ENCODE measurements at regions not wholly inside any gene's neighbourhood (a gene's known extent, or its start where the extent isn't known, plus 50 kb on each side); places are given as distances from the start of the nearest gene placed in this dataset.

DNA sequence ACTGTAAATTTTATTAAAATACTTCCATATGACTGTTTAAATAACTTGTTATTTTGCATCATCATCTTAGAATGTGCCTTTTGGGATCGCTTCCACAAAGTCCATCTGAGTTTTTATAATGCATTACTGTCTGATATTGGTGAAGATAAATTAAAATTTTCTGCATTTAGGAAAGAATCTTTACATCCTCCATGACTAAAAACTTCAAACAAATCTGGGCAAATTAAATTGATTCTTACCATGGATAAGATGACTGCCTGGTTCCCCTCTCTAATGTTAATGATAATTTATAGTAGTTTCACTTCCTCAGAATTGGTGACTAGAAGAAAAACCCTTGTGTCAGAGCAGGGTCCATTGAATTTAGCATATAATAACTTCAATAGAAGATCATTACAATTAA, 94.7 kb upstream of the SLC38A4 start:
- Histone ChIP-seq H3K4ac (ENCODE audit: low read depth, low read length) (no peak overlapping the region), H3K4me1 (ENCODE audit: control insufficient read depth, low read depth, low read length) (no peaks in the 10 kb centered on the region), H3K79me1 (ENCODE audit: low read length) (no peaks in the 10 kb centered on the region), H4K5ac (ENCODE audit: low read length) (no peak overlapping the region), H3K9ac (ENCODE audit: low read length) (no peak overlapping the region), H3K79me2 (ENCODE audit: control insufficient read depth, insufficient read depth, low read length) (no peaks in the 10 kb centered on the region), H3K27ac (ENCODE audit: low read depth, low read length) (no peak overlapping the region), H2BK120ac (ENCODE audit: low read depth, low read length) (no peak overlapping the region), H3K56ac (ENCODE audit: low read length) (no peak overlapping the region), H3K18ac (ENCODE audit: low read length) (no peak overlapping the region), H3K4me3 (ENCODE audit: low read length) (no peak overlapping the region), H2BK5ac (ENCODE audit: low read length) (no peak overlapping the region), H2BK15ac (replicated peaks; ENCODE audit: low read depth) (no peak overlapping the region), H2AK5ac (ENCODE audit: low read length) (no peak overlapping the region), H3K4me2 (ENCODE audit: low read length) (no peak overlapping the region), H3K27me3 (ENCODE audit: insufficient read depth, low read length, poor library complexity) (no peaks in the 10 kb centered on the region), H4K8ac (ENCODE audit: low read depth, low read length) (no peak overlapping the region), H3K36me3 (ENCODE audit: control insufficient read depth, insufficient read depth, low read length) (no peaks in the 10 kb centered on the region), H3K23ac (ENCODE audit: low read length) (no peak overlapping the region)
- DNase-seq = no peak
- WGBS (ENCODE audit: extremely low coverage, insufficient coverage, low lambda C conversion rate) = no CpG with 5 or more reads among the region's 1 CpG

DNA sequence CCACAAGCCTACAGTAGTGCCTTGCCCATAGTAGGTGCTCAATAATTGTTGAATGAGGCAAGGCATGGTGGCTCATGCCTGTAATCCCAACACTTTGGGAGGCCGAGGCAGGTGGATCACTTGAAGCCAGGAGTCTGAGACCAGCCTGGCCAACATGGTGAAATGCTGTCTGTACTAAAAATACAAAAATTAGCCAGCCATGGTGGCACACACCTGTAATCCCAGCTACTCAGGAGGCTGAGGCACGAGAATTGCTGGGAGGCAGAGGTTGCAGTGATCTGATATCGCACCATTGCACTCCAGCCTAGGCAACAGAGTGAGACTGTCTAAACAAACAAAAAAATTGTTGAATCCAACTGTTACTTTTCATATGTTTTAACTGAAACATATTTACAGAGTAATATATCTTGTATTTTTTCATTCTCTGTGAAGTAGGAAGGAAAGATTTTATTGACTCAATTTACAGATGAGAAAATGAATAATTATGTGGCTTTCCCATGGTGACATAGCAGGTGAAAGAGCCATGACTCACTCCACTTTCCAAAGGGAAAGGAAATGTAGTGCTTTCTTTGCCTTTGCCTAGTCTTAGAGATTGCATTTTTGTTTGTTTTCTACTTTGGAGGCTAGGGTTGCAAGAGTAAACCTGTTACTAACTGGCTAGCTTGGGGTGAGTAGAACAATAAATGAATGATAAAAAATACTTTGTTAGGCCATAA, 95.4 kb upstream of the SLC38A4 start:
- no peaks in the 10 kb centered on the region for H3K79me1 ChIP-seq (ENCODE audit: low read length)
- no peak overlapping the region for H2AK5ac ChIP-seq (ENCODE audit: low read length)
- H3K4me3 ChIP-seq (ENCODE audit: low read length) = no peak overlapping the region
- no peaks in the 10 kb centered on the region for H3K36me3 ChIP-seq (ENCODE audit: control insufficient read depth, insufficient read depth, low read length)
- DNase-seq = no peak
- no peaks in the 10 kb centered on the region for H3K4me1 ChIP-seq (ENCODE audit: control insufficient read depth, low read depth, low read length)
- WGBS (ENCODE audit: extremely low coverage, insufficient coverage, low lambda C conversion rate) = no CpG with 5 or more reads among the region's 3 CpGs
- H3K27ac ChIP-seq (ENCODE audit: low read depth, low read length) = no peak overlapping the region
- no peak overlapping the region for H3K9ac ChIP-seq (ENCODE audit: low read length)
- no peak overlapping the region for H3K56ac ChIP-seq (ENCODE audit: low read length)
- H3K18ac ChIP-seq (ENCODE audit: low read length) = no peak overlapping the region
- H2BK5ac ChIP-seq (ENCODE audit: low read length) = no peak overlapping the region
- H3K4me2 ChIP-seq (ENCODE audit: low read length) = no peak overlapping the region
- H3K4ac ChIP-seq (ENCODE audit: low read depth, low read length) = no peak overlapping the region
- no peaks in the 10 kb centered on the region for H3K27me3 ChIP-seq (ENCODE audit: insufficient read depth, low read length, poor library complexity)
- H3K79me2 ChIP-seq (ENCODE audit: control insufficient read depth, insufficient read depth, low read length) = no peaks in the 10 kb centered on the region
- H3K23ac ChIP-seq (ENCODE audit: low read length) = no peak overlapping the region
- H2BK120ac ChIP-seq (ENCODE audit: low read depth, low read length) = no peak overlapping the region
- H4K5ac ChIP-seq (ENCODE audit: low read length) = no peak overlapping the region
- H4K8ac ChIP-seq (ENCODE audit: low read depth, low read length) = no peak overlapping the region
- no peak overlapping the region for H2BK15ac ChIP-seq (replicated peaks; ENCODE audit: low read depth)

DNA sequence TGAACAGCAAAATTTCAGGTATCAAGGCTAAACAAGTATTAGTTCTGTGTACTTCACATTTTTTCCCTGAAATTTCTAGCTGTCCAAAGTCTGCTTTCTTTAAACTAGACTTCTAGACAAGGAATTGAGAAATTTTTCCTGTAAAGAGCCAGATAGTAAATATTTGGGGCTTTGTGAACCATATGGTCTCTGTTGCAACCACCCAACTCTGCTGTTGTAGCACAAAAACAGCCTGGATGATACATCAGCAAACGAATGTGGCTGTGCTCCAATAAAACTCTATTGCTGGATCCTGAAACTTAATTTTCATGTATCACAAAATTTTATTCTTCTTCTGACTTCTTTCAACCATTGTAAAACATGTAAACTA, 96.0 kb upstream of the SLC38A4 start:
- H3K36me3 ChIP-seq (ENCODE audit: control insufficient read depth, insufficient read depth, low read length) = no peaks in the 10 kb centered on the region
- no peaks in the 10 kb centered on the region for H3K79me1 ChIP-seq (ENCODE audit: low read length)
- no CpG with 5 or more reads among the region's 1 CpG for WGBS (ENCODE audit: extremely low coverage, insufficient coverage, low lambda C conversion rate)
- no peak overlapping the region for H2BK120ac ChIP-seq (ENCODE audit: low read depth, low read length)
- no peaks in the 10 kb centered on the region for H3K79me2 ChIP-seq (ENCODE audit: control insufficient read depth, insufficient read depth, low read length)
- no peak overlapping the region for H3K27ac ChIP-seq (ENCODE audit: low read depth, low read length)
- no peak overlapping the region for H3K4me3 ChIP-seq (ENCODE audit: low read length)
- no peaks in the 10 kb centered on the region for H3K4me1 ChIP-seq (ENCODE audit: control insufficient read depth, low read depth, low read length)
- no peaks in the 10 kb centered on the region for H3K27me3 ChIP-seq (ENCODE audit: insufficient read depth, low read length, poor library complexity)
- no peak overlapping the region for H4K8ac ChIP-seq (ENCODE audit: low read depth, low read length)
- H4K5ac ChIP-seq (ENCODE audit: low read length) = no peak overlapping the region
- H2AK5ac ChIP-seq (ENCODE audit: low read length) = no peak overlapping the region
- no peak overlapping the region for H3K56ac ChIP-seq (ENCODE audit: low read length)
- no peak overlapping the region for H2BK5ac ChIP-seq (ENCODE audit: low read length)
- H3K4me2 ChIP-seq (ENCODE audit: low read length) = no peak overlapping the region
- H3K9ac ChIP-seq (ENCODE audit: low read length) = no peak overlapping the region
- H3K4ac ChIP-seq (ENCODE audit: low read depth, low read length) = no peak overlapping the region
- no peak overlapping the region for H3K23ac ChIP-seq (ENCODE audit: low read length)
- DNase-seq = no peak
- H3K18ac ChIP-seq (ENCODE audit: low read length) = no peak overlapping the region
- H2BK15ac ChIP-seq (replicated peaks; ENCODE audit: low read depth) = no peak overlapping the region

DNA sequence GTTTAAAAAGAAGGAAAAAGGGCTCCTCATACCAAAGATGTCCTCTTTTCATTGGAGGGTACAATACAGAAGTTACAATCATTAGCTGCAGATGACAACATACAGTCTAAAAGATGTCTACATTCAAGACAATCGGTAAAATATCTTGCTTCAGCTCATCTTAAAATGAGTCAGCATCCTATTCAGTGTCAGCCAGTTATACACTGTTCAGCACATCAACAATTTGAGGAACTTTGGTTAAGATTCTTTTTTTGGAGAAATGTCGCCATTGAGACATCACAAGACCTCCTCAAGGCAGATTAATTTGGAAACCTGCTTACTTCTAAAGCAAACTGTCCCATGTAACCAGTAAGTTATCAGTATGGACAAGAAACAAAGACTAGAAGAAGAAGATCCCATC, 100.7 kb upstream of the SLC38A4 start:
- no peak overlapping the region for H4K5ac ChIP-seq (ENCODE audit: low read length)
- no peak overlapping the region for H3K4me2 ChIP-seq (ENCODE audit: low read length)
- H3K4me1 ChIP-seq (ENCODE audit: control insufficient read depth, low read depth, low read length) = no peaks in the 10 kb centered on the region
- H4K8ac ChIP-seq (ENCODE audit: low read depth, low read length) = no peak overlapping the region
- H3K27ac ChIP-seq (ENCODE audit: low read depth, low read length) = no peak overlapping the region
- no peak overlapping the region for H2BK15ac ChIP-seq (replicated peaks; ENCODE audit: low read depth)
- no peaks in the 10 kb centered on the region for H3K79me2 ChIP-seq (ENCODE audit: control insufficient read depth, insufficient read depth, low read length)
- H3K79me1 ChIP-seq (ENCODE audit: low read length) = no peaks in the 10 kb centered on the region
- no peak overlapping the region for H2AK5ac ChIP-seq (ENCODE audit: low read length)
- no peaks in the 10 kb centered on the region for H3K36me3 ChIP-seq (ENCODE audit: control insufficient read depth, insufficient read depth, low read length)
- H3K18ac ChIP-seq (ENCODE audit: low read length) = no peak overlapping the region
- no peak overlapping the region for H3K4me3 ChIP-seq (ENCODE audit: low read length)
- H3K27me3 ChIP-seq (ENCODE audit: insufficient read depth, low read length, poor library complexity) = no peaks in the 10 kb centered on the region
- H3K56ac ChIP-seq (ENCODE audit: low read length) = no peak overlapping the region
- no peak for DNase-seq
- H2BK120ac ChIP-seq (ENCODE audit: low read depth, low read length) = no peak overlapping the region
- H3K4ac ChIP-seq (ENCODE audit: low read depth, low read length) = no peak overlapping the region
- H2BK5ac ChIP-seq (ENCODE audit: low read length) = no peak overlapping the region
- H3K9ac ChIP-seq (ENCODE audit: low read length) = no peak overlapping the region
- no peak overlapping the region for H3K23ac ChIP-seq (ENCODE audit: low read length)
- no CpG with 5 or more reads among the region's 2 CpGs for WGBS (ENCODE audit: extremely low coverage, insufficient coverage, low lambda C conversion rate)

DNA sequence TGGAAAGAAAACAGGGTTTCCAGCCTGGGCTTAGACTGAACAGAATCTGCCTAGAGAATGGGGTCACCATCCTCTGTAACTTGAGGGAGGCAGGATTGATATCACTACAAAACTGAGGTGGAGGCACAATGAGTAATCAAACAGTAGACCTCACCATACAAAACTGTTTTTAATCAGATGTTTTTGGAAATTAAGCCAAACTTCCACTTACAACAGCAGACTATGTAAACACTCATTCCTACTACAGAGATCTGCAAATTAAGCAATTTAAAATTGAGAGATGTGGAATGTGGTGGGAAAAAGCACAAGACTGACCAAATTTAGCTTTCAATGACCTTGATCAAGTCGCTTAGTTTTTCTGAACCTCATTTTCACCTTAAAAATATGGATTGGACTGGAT, 104.3 kb upstream of the SLC38A4 start:
- Histone ChIP-seq H3K27me3 (ENCODE audit: insufficient read depth, low read length, poor library complexity) (no peaks in the 10 kb centered on the region), H4K5ac (ENCODE audit: low read length) (no peak overlapping the region), H2BK5ac (ENCODE audit: low read length) (no peak overlapping the region), H3K4me1 (ENCODE audit: control insufficient read depth, low read depth, low read length) (no peaks in the 10 kb centered on the region), H3K23ac (ENCODE audit: low read length) (no peak overlapping the region), H3K18ac (ENCODE audit: low read length) (no peak overlapping the region), H3K56ac (ENCODE audit: low read length) (no peak overlapping the region), H3K9ac (ENCODE audit: low read length) (no peak overlapping the region), H3K4me3 (ENCODE audit: low read length) (no peak overlapping the region), H4K8ac (ENCODE audit: low read depth, low read length) (no peak overlapping the region), H3K4me2 (ENCODE audit: low read length) (no peak overlapping the region), H2BK15ac (replicated peaks; ENCODE audit: low read depth) (no peak overlapping the region), H2AK5ac (ENCODE audit: low read length) (no peak overlapping the region), H3K27ac (ENCODE audit: low read depth, low read length) (no peak overlapping the region), H3K4ac (ENCODE audit: low read depth, low read length) (no peak overlapping the region), H3K79me2 (ENCODE audit: control insufficient read depth, insufficient read depth, low read length) (no peaks in the 10 kb centered on the region), H3K79me1 (ENCODE audit: low read length) (no peaks in the 10 kb centered on the region), H2BK120ac (ENCODE audit: low read depth, low read length) (no peak overlapping the region), H3K36me3 (ENCODE audit: control insufficient read depth, insufficient read depth, low read length) (no peaks in the 10 kb centered on the region)
- DNase-seq = no peak
- no CpG with 5 or more reads among the region's 1 CpG for WGBS (ENCODE audit: extremely low coverage, insufficient coverage, low lambda C conversion rate)

DNA sequence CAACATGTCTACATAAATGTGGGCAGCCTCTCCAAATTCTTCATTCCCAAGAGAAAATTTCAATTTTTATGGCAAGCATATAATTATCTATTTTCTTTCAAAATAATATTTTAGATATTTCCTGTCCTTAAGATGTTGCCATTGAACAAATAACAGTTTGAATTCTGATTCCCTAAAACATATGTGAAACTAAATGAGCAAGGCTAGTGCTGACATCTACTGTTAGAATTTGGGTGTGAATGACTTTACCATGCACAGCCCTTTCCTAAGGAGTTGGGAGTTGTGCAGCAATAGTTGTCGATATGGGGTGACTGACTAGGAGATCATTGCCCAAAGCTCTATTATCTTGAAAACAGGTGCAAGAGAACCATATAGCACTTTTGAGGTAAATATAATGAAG, 108.2 kb upstream of the SLC38A4 start:
- Histone ChIP-seq H2BK15ac (replicated peaks; ENCODE audit: low read depth) (no peak overlapping the region), H3K36me3 (ENCODE audit: control insufficient read depth, insufficient read depth, low read length) (no peaks in the 10 kb centered on the region), H4K8ac (ENCODE audit: low read depth, low read length) (no peak overlapping the region), H3K56ac (ENCODE audit: low read length) (no peak overlapping the region), H3K4ac (ENCODE audit: low read depth, low read length) (no peak overlapping the region), H3K79me1 (ENCODE audit: low read length) (no peaks in the 10 kb centered on the region), H2AK5ac (ENCODE audit: low read length) (no peak overlapping the region), H3K23ac (ENCODE audit: low read length) (no peak overlapping the region), H2BK120ac (ENCODE audit: low read depth, low read length) (no peak overlapping the region), H3K9ac (ENCODE audit: low read length) (no peak overlapping the region), H3K18ac (ENCODE audit: low read length) (no peak overlapping the region), H2BK5ac (ENCODE audit: low read length) (no peak overlapping the region), H3K27me3 (ENCODE audit: insufficient read depth, low read length, poor library complexity) (no peaks in the 10 kb centered on the region), H4K5ac (ENCODE audit: low read length) (no peak overlapping the region), H3K4me2 (ENCODE audit: low read length) (no peak overlapping the region), H3K27ac (ENCODE audit: low read depth, low read length) (no peak overlapping the region), H3K4me1 (ENCODE audit: control insufficient read depth, low read depth, low read length) (no peaks in the 10 kb centered on the region), H3K4me3 (ENCODE audit: low read length) (no peak overlapping the region), H3K79me2 (ENCODE audit: control insufficient read depth, insufficient read depth, low read length) (no peaks in the 10 kb centered on the region)
- DNase-seq = peak; percentile 59
- WGBS (ENCODE audit: extremely low coverage, insufficient coverage, low lambda C conversion rate) = no CpG with 5 or more reads among the region's 1 CpG

Measured in mesendoderm (in vitro differentiated cells).